MCF 10A (cell line): ENCODE measurements at regions not wholly inside any gene's neighbourhood (a gene's known extent, or its start where the extent isn't known, plus 50 kb on each side); places are given as distances from the start of the nearest gene placed in this dataset.

Experiments
- BruUV-seq: library from RNA; stranded (reverse); fragments of 400-500 nt; replicated peaks from 2 replicates; lab custom pipeline; 2021; lab: Mats Ljungman, UMichigan
- CTCF ChIA-PET: fragments of 300-600 bp; sonication (Branson Sonifier 250); formaldehyde crosslinking; extraction: SDS; loops from one replicate; lab custom pipeline; 2021; ENCODE audit warnings: antibody characterized with exemption, inconsistent platforms; lab: Yijun Ruan, JAX
- POLR2A ChIA-PET: fragments of 300-600, 350-650 bp; sonication (Branson Sonifier 250); formaldehyde crosslinking; extraction: SDS; loops from one replicate; lab custom pipeline; 2020; ENCODE audit warnings: antibody characterized with exemption, inconsistent platforms; lab: Yijun Ruan, JAX
- DNase-seq: peaks from one replicate; pipeline ENCODE4 v3.0.0-alpha.2; 2018; ENCODE audit not compliant: unreplicated experiment
- H3K27ac Mint-ChIP-seq: one replicate; pipeline ENCODE4 v1.8.0; 2022; ENCODE audit warnings: mild to moderate bottlenecking, low read depth, mixed read lengths; ENCODE audit not compliant: unreplicated experiment
- H3K27me3 Mint-ChIP-seq: one replicate; pipeline ENCODE4 v1.8.0; 2022; ENCODE audit warnings: mixed read lengths; ENCODE audit not compliant: insufficient read depth, unreplicated experiment
- H3K36me3 Mint-ChIP-seq: one replicate; pipeline ENCODE4 v1.8.0; 2022; ENCODE audit warnings: mild to moderate bottlenecking, moderate library complexity, mixed read lengths; ENCODE audit not compliant: insufficient read depth, unreplicated experiment
- H3K4me1 Mint-ChIP-seq: one replicate; pipeline ENCODE4 v1.8.0; 2022; ENCODE audit warnings: mixed read lengths; ENCODE audit not compliant: insufficient read depth, unreplicated experiment
- H3K4me3 Mint-ChIP-seq: one replicate; pipeline ENCODE4 v1.8.0; 2022; ENCODE audit warnings: mild to moderate bottlenecking, moderate library complexity, mixed read lengths; ENCODE audit not compliant: unreplicated experiment
- H3K9me3 Mint-ChIP-seq: one replicate; pipeline ENCODE4 v1.8.0; 2022; ENCODE audit warnings: mixed read lengths; ENCODE audit not compliant: unreplicated experiment
- CTCF ChIP-seq: fragments of 200-600 bp; IDR thresholded peaks from one replicate; pipeline ENCODE4 v1.8.0; 2022; ENCODE audit warnings: antibody characterized with exemption, mild to moderate bottlenecking; ENCODE audit not compliant: unreplicated experiment
- intact Hi-C: fragments of 100-400 bp; cut with micrococcal nuclease; formaldehyde crosslinking; loops from 2 replicates; pipeline ENCODE4 v1.14.1; 2022

GRCh38 chr9:2497666-2498400 lies 123.8 kb upstream of the VLDLR start:
- H3K4me3 Mint-ChIP-seq, result no peak overlapping the region
- H3K9me3 Mint-ChIP-seq, result no peaks in the 10 kb centered on the region
- no peaks in the 10 kb centered on the region for H3K36me3 Mint-ChIP-seq
- no peaks in the 10 kb centered on the region for H3K27me3 Mint-ChIP-seq
- H3K27ac Mint-ChIP-seq, result no peak overlapping the region
- no TSS peak for BruUV-seq
- DNase-seq, result no peak
- CTCF ChIA-PET, result interaction anchor here (0.6 kb wide), 2 partner anchors 47 to 55 kb away, joined by 3 read pairs; no protein-coding TSS in a partner anchor
- POLR2A ChIA-PET, result no interaction called here
- intact Hi-C loops, result no loop called here
- no peak for TF ChIP-seq CTCF
- peaks cover 13% of the 10 kb centered on the region for H3K4me1 Mint-ChIP-seq

- BruUV-seq, result no TSS peak
- Mint-ChIP-seq H3K36me3 (no peaks in the 10 kb centered on the region), H3K9me3 (no peaks in the 10 kb centered on the region), H3K4me1 (peaks cover 10% of the 10 kb centered on the region), H3K27ac (no peak overlapping the region), H3K4me3 (no peak overlapping the region), H3K27me3 (no peaks in the 10 kb centered on the region)
- POLR2A ChIA-PET, result no interaction called here
- intact Hi-C loops, result no loop called here
- DNase-seq, result no peak
- CTCF ChIA-PET, result no interaction called here
- no peak for TF ChIP-seq CTCF
Measured at GRCh38 chr9:2502210-2502609, 119.4 kb upstream of the VLDLR start.

DNA sequence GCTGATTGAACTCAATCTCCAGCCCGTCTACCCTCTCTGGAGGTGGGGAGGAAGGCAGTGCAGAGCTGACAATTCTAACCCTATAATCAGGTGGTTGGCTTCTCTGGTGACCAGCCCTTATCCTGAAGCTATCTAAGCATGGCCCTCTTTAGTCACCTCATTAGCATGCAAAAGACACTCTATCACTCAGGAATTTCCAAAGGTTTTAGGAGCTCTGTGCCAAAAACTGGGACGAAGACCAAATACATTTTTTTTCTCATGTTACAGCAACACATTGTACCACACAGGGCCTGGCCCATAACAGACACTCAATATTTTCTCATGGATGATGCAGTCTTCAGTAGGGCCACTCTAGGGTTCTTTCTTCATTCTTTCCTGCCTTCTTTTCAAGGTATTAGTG lies 118.8 kb upstream of the VLDLR start:
- no TSS peak for BruUV-seq
- H3K4me1 Mint-ChIP-seq, result peaks cover 10% of the 10 kb centered on the region
- H3K36me3 Mint-ChIP-seq, result no peaks in the 10 kb centered on the region
- H3K27ac Mint-ChIP-seq, result no peak overlapping the region
- no peaks in the 10 kb centered on the region for H3K9me3 Mint-ChIP-seq
- POLR2A ChIA-PET, result interaction anchor here (0.6 kb wide), 1 partner anchor 81 kb away, joined by 3 read pairs; no protein-coding TSS in a partner anchor
- no peaks in the 10 kb centered on the region for H3K27me3 Mint-ChIP-seq
- no peak for TF ChIP-seq CTCF
- peak; percentile 24 for DNase-seq
- CTCF ChIA-PET, result no interaction called here
- no peak overlapping the region for H3K4me3 Mint-ChIP-seq
- intact Hi-C loops, result no loop called here

DNA sequence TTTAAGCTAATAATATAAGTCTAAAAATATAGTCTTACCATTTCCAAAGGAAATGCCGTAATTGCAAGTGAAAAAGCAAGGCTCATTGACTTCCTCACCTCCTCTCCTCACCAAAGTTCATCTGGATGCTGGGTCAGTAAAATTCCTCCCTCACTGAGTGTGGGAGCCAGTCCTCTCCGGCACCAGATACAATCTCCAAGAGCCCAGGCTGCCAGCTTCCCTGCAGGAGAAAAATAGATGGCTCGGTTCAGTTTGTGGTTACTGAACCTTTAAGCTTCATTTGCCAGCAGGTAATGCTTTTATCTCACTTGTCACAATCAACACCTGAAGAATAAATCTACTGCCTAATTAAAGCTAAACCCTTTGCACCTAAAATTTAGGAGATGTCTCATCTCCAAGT lies 115.3 kb upstream of the VLDLR start:
- intact Hi-C loops, result no loop called here
- ChIA-PET CTCF (interaction anchor here (1.0 kb wide), 1 partner anchor 15 kb away, joined by 4 read pairs; no protein-coding TSS in a partner anchor), POLR2A (no interaction called here)
- Mint-ChIP-seq H3K9me3 (no peaks in the 10 kb centered on the region), H3K27ac (no peak overlapping the region), H3K4me3 (no peak overlapping the region), H3K4me1 (peaks cover 10% of the 10 kb centered on the region), H3K27me3 (no peaks in the 10 kb centered on the region), H3K36me3 (no peaks in the 10 kb centered on the region)
- no TSS peak for BruUV-seq
- DNase-seq, result no peak
- TF ChIP-seq CTCF, result no peak
